ENCODE measurements at regions not wholly inside any gene's neighbourhood (a gene's known extent, or its start where the extent isn't known, plus 50 kb on each side); places are given as distances from the start of the nearest gene placed in this dataset.

- TF ChIP-seq CTCF (conservative IDR thresholded peaks at IDR 0.05) (no peak), ZFX (IDR thresholded peaks at IDR 0.05) (no peak)
Measured at GRCh38 chr1:172966844-172967540, 83.7 kb downstream of the TNFSF18 start.
